A673 (cell line): ENCODE measurements at regions not wholly inside any gene's neighbourhood (a gene's known extent, or its start where the extent isn't known, plus 50 kb on each side); places are given as distances from the start of the nearest gene placed in this dataset.

ENCODE experiments used
- BruUV-seq: library from RNA; stranded (reverse); fragments of 400-500 nt; replicated peaks from 2 replicates; lab custom pipeline; 2021; lab: Mats Ljungman, UMichigan
- CTCF ChIA-PET: fragments of 300-600 bp; sonication (Branson Sonifier 250); formaldehyde crosslinking; loops from one replicate; lab custom pipeline; 2022; ENCODE audit warnings: antibody characterized with exemption; lab: Charles Lee
- POLR2A ChIA-PET: fragments of 300-600 bp; sonication (Branson Sonifier 250); formaldehyde crosslinking; loops from one replicate; lab custom pipeline; 2022; ENCODE audit warnings: antibody characterized with exemption; ENCODE audit not compliant: low non-redundant PET; lab: Charles Lee
- DNase-seq: peaks from one replicate; pipeline ENCODE4 v3.0.0-alpha.2; 2015; ENCODE audit warnings: low spot score
- H3K27ac ChIP-seq: fragments of 200-600 bp; sonication (generic); 2 replicates; pipeline ENCODE4 v1.5.1; 2016; ENCODE audit warnings: mixed run types, low read depth, mild to moderate bottlenecking, mixed read lengths, antibody characterized with exemption, low read length; ENCODE audit not compliant: poor library complexity, severe bottlenecking
- H3K27me3 ChIP-seq: fragments of 200-600 bp; sonication (generic); replicated peaks from 2 replicates; pipeline ENCODE4 v1.6.1; 2017; ENCODE audit warnings: mixed run types, low read depth, mild to moderate bottlenecking, mixed read lengths, antibody characterized with exemption, low read length; ENCODE audit not compliant: insufficient read depth, poor library complexity
- H3K36me3 ChIP-seq: fragments of 200-600 bp; sonication (generic); 2 replicates; pipeline ENCODE4 v1.6.1; 2016; ENCODE audit warnings: mixed run types, mild to moderate bottlenecking, mixed read lengths, antibody characterized with exemption, low read length; ENCODE audit not compliant: insufficient read depth, poor library complexity, severe bottlenecking
- H3K4me1 ChIP-seq: fragments of 200-600 bp; sonication (generic); 2 replicates; pipeline ENCODE4 v1.6.1; 2017; ENCODE audit warnings: mixed run types, mild to moderate bottlenecking, mixed read lengths, antibody characterized with exemption, low read length; ENCODE audit not compliant: insufficient read depth, poor library complexity, severe bottlenecking
- H3K4me3 ChIP-seq: fragments of 200-600 bp; sonication (generic); 2 replicates; pipeline ENCODE4 v1.5.1; 2016; ENCODE audit warnings: low read depth, mixed run types, mild to moderate bottlenecking, mixed read lengths, low read length; ENCODE audit not compliant: poor library complexity, severe bottlenecking
- H3K9me3 ChIP-seq: fragments of 200-600 bp; sonication (generic); 2 replicates; pipeline ENCODE4 v1.6.1; 2016; ENCODE audit warnings: mixed run types, low read depth, mild to moderate bottlenecking, mixed read lengths, antibody characterized with exemption, low read length; ENCODE audit not compliant: poor library complexity, severe bottlenecking
- CTCF ChIP-seq: fragments of 300-800, 200-600 bp; sonication (generic); conservative IDR thresholded peaks from 2 replicates; pipeline ENCODE4 v1.5.1; 2017; ENCODE audit warnings: low read depth, mild to moderate bottlenecking, antibody characterized with exemption, low read length, moderate library complexity, mixed read lengths
- EZH2 ChIP-seq: fragments of 200-600 bp; sonication (generic); IDR thresholded peaks from 2 replicates; pipeline ENCODE4 v1.6.1; 2017; ENCODE audit warnings: borderline replicate concordance, low read depth, mild to moderate bottlenecking, mixed read lengths, antibody characterized with exemption, low read length; ENCODE audit not compliant: poor library complexity, severe bottlenecking
- intact Hi-C: fragments of 100-400 bp; cut with micrococcal nuclease; formaldehyde crosslinking; loops from one replicate; pipeline ENCODE4 v1.10.0; 2022; ENCODE audit not compliant: unreplicated experiment

DNA sequence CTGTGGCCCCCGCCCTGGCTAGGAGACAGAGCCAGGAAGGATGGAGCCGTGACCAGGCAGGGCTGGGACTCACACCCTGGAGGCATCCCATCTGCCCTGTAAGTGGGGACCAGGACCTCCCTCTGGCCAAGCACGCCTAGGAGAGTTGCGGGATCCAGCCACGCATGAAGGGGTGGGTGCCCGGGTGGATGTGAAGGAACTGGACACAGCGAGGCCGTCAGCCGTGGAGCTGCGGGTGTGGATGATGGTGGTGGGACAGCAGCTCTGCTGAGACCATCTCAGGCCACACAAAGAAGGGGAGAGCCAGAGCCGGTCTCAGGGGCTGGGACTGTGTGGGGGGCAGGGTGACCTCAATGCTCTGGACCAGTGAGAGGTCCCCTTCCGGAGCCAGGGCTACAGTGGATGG, 746.4 kb downstream of the BRD1 start:
- Histone ChIP-seq H3K27me3 (no peaks in the 10 kb centered on the region), H3K4me1 (no peaks in the 10 kb centered on the region), H3K4me3 (no peak overlapping the region), H3K9me3 (no peaks in the 10 kb centered on the region), H3K36me3 (no peaks in the 10 kb centered on the region), H3K27ac (no peak overlapping the region)
- no peak for TF ChIP-seq CTCF
- TF ChIP-seq EZH2 = no peak
- no peak for DNase-seq
- no TSS peak for BruUV-seq
- intact Hi-C loops = no loop called here
- ChIA-PET CTCF (interaction anchor here (0.6 kb wide), 1 partner anchor 234 kb away, joined by 4 read pairs; no protein-coding TSS in a partner anchor), POLR2A (no interaction called here)

- no peaks in the 10 kb centered on the region for H3K27me3 ChIP-seq
- ChIA-PET POLR2A (no interaction called here), CTCF (no interaction called here)
- no peaks in the 10 kb centered on the region for H3K36me3 ChIP-seq
- H3K27ac ChIP-seq = no peak overlapping the region
- no peaks in the 10 kb centered on the region for H3K9me3 ChIP-seq
- H3K4me3 ChIP-seq = no peak overlapping the region
- intact Hi-C loops = no loop called here
- H3K4me1 ChIP-seq = no peaks in the 10 kb centered on the region
- TF ChIP-seq CTCF (no peak), EZH2 (no peak)
- DNase-seq = no peak
- BruUV-seq = no TSS peak
These were observed 747.0 kb downstream of the BRD1 start for GRCh38 chr22:49080631-49081030.

DNA sequence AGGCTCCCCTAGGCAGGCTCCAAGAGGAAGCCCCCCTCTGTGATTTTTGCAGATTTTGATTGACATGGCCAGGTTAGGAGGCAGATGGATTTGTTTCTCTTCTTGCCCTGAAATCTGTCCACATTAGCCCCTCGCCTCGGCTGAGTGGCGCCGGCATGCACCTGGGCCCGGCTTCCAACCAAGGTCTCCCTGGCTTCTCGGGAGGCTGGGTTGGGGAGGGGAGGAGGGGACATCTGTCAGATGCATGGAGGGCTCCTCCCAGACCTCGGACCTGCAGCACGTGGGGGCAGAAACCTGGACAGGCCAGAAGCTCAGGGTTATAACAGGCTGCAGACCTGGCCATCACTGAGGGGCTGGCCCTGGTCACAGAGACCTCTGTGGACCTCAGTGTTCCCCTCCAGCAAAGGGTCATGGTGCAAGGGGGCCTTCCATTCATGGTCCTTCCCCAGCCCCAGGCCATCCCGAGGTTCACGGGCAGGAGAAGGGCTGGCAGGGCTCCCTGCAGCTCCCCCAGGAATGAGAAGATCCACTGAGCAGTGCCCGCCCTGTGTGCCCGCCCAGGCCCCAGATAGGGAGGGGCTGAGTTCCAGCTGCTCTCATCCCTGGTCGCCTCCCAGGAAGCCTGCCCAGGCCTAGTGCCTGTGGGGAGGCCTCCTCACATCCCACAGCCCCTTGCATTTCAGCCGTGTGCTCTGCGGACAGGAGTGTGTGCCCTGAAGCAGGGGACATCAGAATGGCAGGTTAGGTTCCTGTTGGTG, 747.8 kb downstream of the BRD1 start:
- no peak overlapping the region for H3K4me3 ChIP-seq
- H3K36me3 ChIP-seq = no peaks in the 10 kb centered on the region
- POLR2A ChIA-PET = interaction anchor here (0.5 kb wide), 1 partner anchor 522 kb away, joined by 5 read pairs; no protein-coding TSS in a partner anchor
- no peaks in the 10 kb centered on the region for H3K4me1 ChIP-seq
- no peak for TF ChIP-seq EZH2
- no peak overlapping the region for H3K27ac ChIP-seq
- H3K9me3 ChIP-seq = no peaks in the 10 kb centered on the region
- H3K27me3 ChIP-seq = no peaks in the 10 kb centered on the region
- DNase-seq = no peak
- no TSS peak for BruUV-seq
- CTCF ChIA-PET = no interaction called here
- intact Hi-C loops = no loop called here
